Activated CD4-positive, alpha-beta T cell treated with anti-CD3 and anti-CD28 coated beads, Interleukin-2, Interleukin-4, amounts not matched to agents 100 ng/mL and 50 ng/mL, durations not matched to agents 16 hours and 8 hours (primary cell): ENCODE measurements at regions not wholly inside any gene's neighbourhood (a gene's known extent, or its start where the extent isn't known, plus 50 kb on each side); places are given as distances from the start of the nearest gene placed in this dataset.

ENCODE experiments used
- DNase-seq: peaks from one replicate; pipeline ENCODE4 v3.0.0-alpha.2; 2020; ENCODE audit warnings: low spot score

- DNase-seq = no peak
Observed at GRCh38 chr13:47332149-47332548, 435.3 kb upstream of the HTR2A start.

GRCh38 chr13:47330031-47330430, 433.2 kb upstream of the HTR2A start:
- DNase-seq = no peak

DNA sequence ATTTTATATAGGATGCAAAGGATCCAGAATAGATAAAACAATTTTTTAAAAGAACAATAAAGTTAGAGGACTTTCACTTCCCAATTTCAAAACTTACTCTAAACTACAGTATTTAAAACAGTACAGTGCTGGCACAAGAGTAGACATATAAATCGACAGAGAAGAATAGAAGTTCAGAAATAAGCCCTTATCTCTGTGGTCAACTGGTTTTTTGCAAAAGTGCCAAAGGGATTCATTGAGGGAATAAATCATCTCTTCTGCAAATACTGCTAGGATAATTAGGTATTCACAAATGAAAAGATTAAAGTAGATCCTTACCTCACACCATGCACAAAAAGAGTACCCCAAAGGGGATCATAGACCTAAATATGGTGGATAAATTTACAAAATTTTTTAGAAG, 431.0 kb upstream of the HTR2A start:
- DNase-seq = no peak

GRCh38 chr13:47326061-47326460, 429.2 kb upstream of the HTR2A start:
- DNase-seq = no peak

GRCh38 chr13:47317356-47317755, 420.5 kb upstream of the HTR2A start:
- DNase-seq = no peak

DNA sequence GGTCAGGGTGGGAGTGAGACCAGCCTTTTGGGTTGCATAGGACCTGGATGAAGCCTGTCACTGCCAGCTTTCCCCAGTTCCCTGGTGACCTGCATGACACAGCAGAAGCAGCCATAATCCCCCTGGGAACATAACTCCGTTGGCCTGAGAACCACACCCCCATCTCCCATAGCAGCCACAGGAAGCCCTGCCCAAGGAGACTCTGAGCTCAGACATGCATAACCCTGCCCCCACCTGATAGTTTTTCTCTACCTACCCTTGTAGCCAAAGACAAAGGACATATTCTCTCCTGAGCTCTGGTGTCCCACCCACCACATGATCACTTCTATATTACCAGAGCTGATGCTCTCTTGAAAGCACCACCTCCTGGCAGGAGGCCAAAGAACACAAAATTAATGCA, 413.5 kb upstream of the HTR2A start:
- no peak for DNase-seq

GRCh38 chr13:47306991-47307390, 410.1 kb upstream of the HTR2A start:
- DNase-seq = no peak

DNA sequence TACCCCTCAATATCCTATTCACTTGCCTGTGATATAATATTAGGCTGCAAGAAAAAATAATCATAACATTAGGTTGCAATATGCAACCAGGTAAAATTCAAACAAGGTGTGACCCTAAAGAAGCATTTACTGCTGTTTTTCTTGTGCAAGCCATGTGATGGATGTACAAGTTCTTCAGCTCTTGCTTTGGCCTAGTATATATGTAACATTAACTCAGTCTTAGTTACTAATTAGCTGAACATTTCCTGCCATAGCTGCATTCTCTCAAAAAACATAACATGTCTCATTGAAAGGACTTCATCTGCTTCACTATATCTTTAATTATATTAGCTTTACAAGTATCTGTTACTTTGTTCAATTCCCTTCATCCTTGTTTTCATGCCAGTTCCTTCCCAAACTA, 406.8 kb upstream of the HTR2A start:
- no peak for DNase-seq

DNA sequence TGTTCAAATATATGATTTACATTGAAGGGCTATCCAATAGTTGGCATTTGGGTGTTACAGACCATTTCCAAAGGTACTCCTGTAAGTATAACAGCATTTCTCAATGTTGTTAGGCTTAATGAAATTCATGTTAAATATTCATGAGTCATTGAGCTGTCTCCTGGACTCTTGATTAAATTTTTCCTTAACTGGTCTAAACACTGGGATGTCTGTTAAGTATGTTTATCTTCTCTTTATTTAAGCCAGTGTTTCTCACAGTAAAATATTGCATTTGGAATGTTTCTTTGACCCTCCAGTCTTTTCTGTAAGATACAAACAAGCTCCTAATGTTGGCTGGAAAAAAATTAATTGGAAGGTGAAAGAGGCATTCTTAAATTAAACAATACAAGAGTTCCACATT, 402.5 kb upstream of the HTR2A start:
- DNase-seq = no peak

DNA sequence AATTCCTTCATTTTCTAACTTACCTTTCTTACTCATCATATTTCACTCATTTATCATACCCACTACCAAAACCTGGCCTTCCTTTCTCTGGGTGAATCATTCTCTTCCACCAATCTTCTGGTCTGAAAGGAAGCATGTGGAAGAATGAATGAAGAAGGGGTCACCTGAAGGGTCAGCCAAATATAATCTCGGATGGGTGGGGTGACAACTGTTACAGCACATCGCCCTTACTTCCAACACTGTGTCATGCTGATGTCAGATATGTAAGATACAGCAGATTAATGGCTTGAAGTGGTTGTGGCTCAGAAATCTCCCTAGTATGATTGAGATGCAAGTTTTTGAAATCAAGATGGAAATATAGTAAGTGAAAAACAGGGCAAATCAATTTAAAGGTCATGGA, 401.7 kb upstream of the HTR2A start:
- no peak for DNase-seq

GRCh38 chr13:47294691-47295090, 397.8 kb upstream of the HTR2A start:
- no peak for DNase-seq

- no peak for DNase-seq
Observed at GRCh38 chr13:47291107-47291656, 394.3 kb upstream of the HTR2A start.

DNA sequence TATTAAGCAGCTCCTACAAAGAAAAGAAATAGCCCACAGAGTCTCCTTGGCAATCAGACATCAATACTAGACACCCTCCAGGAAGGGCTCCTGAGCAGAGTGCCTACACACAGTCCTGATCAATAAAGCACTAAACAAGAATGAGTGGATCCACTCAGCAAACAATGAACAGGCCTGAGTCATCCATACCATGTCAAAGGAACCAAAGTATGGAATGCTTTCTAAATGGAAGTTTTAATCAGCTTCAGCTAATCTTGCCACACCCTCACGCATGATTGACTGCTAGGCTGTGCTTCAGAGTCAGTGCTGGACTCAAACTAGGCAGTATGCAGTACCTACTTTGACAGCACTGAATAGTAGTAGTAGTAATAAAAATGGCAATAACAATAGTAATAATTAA, 392.7 kb upstream of the HTR2A start:
- no peak for DNase-seq

GRCh38 chr13:47288546-47288945, 391.7 kb upstream of the HTR2A start:
- no peak for DNase-seq

DNA sequence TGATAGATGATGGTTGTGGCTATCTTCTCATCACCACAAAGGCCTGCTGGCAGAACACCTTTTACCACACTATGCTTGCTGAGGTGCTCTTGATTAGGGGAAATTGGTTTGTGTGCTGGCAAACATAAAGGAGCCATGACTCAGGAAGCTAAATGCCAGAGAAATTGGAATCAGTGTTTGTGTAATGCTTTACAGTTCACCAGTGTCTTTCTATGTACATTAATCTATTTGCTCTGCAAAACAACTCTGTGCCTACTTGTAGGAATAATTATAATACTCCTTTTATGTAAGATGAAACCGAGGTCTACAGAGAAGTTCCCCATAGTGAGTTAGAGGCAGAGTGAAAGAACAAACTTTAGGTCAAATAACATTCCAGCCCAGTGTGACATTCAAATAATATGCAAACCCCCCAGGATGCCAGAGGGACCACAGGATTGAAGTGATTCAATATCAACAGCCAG, 390.5 kb upstream of the HTR2A start:
- no peak for DNase-seq

GRCh38 chr13:47281991-47282390, 385.1 kb upstream of the HTR2A start:
- DNase-seq = no peak

DNA sequence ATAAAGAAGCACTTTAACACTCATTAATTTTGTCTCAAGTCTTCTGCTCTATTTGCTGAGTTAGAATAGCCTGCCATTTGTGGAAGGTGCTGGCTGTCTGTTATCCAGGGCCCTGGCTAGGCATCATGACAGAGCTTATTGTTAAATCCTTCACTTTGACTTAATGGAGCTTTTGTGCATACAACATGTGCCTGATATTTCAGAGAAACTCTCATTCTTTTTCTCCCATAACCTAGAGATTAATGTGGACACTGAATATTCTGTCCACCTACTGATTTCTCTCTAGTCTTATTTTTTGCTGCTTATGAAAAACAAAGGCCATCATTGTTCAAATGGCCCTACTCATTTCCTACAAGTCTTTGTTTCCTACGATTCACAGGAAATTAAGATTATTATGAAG, 383.1 kb upstream of the HTR2A start:
- DNase-seq = no peak

GRCh38 chr13:47277774-47278173, 380.9 kb upstream of the HTR2A start:
- DNase-seq = no peak

- DNase-seq = no peak
Observed at GRCh38 chr13:47268270-47268669, 371.4 kb upstream of the HTR2A start.

DNA sequence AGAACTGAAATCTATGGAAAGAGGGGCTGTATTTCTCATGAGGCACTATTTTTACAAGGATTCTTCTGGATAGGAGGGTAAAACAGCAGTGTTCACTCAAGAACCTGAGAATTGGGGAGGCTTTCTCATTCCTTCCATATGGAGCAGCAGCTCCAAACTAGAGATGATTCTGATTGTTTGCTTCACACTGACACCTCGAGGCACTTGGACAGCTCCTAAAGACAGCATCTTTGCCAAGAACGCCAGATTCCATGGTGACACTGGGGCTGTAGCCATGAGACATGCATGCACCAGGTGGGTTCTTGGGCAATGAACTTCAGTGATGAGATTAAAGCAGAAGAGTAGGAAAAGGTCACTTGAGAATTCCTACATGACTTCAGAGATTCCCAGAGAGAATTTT, 361.5 kb upstream of the HTR2A start:
- DNase-seq = no peak

DNA sequence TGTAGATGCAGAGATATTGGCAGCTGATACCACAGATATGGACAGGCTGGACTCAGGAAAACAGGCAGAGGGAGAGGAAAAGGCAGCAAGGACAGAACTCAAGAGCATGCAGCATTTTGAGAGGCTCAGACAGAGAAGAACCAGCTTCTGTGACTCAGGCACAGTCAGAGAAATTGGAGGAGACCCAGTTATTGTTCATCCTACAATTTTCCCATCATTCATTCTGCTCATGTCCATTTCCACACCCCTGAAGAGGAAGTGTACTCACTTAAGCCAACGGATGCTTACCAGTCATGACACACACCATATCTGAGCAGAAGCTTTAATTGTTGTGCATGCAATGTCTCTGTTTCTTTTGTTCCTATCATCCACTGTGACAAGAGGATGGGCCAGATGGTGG, 359.8 kb upstream of the HTR2A start:
- DNase-seq = no peak

DNA sequence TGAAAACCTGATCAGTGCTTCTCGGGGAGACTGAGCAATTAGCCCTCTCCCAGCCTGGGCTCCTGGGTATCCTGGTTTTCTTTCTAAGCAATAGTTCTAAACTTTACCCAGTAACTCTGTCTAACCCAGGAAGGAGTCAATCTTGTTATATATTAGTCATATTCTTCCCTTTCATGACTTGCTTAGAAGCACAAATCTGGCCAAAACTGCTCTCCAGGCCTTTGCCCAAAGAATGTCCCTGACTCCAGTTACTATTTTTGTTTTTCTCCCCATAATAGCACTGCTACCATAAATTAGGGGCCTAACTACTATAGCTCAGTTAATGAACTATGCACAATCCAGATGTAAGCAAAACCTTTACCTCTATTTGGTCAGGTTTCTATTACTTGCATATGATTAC, 355.8 kb upstream of the HTR2A start:
- no peak for DNase-seq

DNA sequence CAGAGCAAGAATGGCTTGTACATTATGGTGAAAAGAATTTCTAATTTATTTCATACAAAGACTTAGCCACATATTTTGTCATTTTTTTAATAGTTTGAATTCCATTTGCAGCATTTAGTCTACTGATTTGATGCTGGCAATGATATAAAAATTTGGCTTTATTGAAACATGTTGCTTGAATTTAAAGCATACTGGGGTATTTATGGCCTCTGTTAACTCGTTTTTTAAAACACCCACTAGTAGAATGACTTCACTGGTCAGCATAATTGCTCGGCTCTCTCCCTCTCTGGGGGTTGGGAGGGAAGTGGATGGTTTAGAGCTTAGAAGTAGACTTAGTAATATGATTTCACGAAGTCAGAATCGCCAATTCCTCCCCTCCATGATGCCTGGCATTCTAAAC, 354.9 kb upstream of the HTR2A start:
- no peak for DNase-seq

GRCh38 chr13:47250146-47250545, 353.3 kb upstream of the HTR2A start:
- DNase-seq = no peak

- DNase-seq = no peak
Observed at GRCh38 chr13:47249266-47249665, 352.4 kb upstream of the HTR2A start.
